GM21423 (cell line): ENCODE measurements at regions not wholly inside any gene's neighbourhood (a gene's known extent, or its start where the extent isn't known, plus 50 kb on each side); places are given as distances from the start of the nearest gene placed in this dataset.

Source experiments
- ATAC-seq: cut with Tn5 transposase; IDR thresholded peaks from one replicate; pipeline ENCODE4 v1.9.1; 2021; ENCODE audit warnings: mild to moderate bottlenecking, moderate library complexity; ENCODE audit not compliant: unreplicated experiment

DNA sequence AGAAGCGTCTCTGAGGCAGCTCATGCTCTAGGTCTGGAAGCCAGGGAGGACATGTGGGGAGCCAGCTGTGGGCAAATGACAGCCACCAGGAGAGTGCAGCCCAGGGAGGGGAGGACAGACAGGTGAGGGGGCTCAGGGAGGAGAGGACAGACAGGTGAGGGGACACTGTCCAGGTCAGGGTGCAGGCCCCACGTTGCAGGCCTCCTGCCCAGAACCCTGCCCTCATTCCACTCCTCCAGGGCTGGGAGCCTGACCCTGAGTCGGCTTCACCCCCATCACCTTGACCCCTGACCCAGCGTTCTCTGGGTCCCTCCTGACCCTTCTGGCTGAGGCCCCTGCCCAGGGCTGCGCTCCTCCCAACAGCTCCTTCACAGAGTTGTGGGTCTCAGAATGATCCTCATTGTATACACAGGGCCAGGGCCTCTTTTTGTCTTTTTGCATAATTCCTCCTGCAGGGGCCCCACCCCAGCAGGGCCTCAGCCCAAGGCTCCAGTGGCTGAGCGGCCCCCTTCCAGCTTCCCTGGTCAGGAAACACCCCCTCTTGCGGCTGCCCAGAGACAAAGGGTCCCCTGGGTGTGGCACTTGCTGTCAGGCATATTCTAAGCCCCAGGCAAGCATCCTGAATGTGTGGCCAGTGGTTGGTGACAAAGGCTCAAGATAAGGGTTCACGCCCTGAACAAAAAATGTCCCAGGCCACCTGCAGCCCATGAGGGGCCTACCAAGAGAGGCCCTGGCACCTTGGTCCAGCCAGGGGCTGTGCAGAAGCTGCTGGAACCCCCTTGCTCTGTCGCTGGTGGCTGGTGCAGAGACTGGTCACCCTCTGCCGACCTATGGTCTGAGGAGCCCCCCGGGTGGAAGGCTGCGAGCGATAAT lies 853.0 kb downstream of the BRD1 start:
- no peak for ATAC-seq

DNA sequence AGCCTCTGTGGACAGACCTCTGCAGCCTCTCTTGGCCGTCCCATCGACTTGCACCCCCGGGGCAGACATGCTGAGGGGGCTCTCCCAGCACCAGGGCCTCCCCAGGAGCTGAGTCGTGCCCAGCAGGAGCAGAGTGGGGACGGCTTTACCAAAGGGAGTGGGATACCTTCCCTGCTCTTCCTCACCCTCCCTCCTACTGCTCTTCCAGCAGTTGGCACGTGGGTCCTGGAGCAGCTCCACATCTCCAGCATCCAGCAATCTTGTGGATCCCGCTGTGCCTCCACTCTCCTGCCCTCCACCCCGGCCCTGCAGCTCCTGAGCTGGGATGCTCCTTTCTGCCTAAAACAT lies 854.0 kb downstream of the BRD1 start:
- ATAC-seq = no peak

GRCh38 chr22:48972979-48973693 lies 854.5 kb downstream of the BRD1 start:
- no peak for ATAC-seq

- no peak for ATAC-seq
Measured at GRCh38 chr22:48968201-48968959, 859.3 kb downstream of the BRD1 start.

- ATAC-seq = no peak
Measured at GRCh38 chr22:48963405-48963804, 864.3 kb downstream of the BRD1 start.

DNA sequence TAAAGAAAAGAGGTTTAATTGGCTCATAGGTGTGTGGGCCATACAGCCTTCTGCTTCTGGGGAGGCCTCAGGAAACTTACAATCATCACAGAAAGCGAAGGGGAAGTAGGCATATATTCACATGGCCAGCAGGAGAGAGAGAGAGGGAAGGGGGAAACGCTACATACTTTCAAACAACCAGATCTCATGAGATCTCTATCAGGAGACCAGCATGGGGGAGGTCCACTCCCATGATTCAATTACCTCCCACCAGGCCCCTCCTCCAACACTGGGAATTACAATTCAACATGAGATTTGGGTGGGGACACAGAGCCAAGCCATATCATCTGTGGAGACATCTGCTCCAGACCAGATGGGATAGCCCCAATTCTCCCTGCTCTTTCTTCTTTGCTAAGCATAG lies 866.0 kb downstream of the BRD1 start:
- ATAC-seq = no peak

DNA sequence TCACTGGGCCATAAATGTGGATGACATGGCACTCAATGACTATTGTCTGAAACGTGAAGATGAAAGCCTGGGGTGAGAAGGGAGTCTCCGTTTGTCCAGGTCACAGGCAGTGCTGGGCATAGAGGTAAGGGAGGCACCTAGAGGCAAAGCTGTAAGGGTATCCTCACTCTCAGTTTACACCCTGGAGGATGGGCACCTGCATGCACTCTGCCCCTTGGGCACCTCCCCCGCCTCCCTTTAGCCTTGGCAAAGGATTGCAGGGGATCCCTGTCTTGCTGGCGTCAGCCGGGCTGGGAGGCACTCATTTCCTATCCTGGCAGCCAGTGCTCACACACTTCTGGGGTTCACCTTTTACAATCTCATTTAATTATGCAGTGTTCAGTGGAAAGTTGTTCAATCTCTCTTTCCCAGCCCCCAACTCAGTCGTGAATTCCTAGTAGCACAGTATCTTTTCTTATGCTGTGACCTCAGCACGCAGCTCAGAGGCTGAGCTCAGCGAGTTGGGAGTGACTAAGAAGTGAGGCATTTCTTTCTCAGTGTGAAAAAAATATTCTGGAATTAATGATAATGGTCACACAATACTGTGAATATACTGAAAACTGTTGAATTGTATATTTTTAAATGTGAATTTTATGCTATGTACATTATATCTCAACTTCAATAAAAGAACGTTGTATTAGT lies 866.6 kb downstream of the BRD1 start:
- no peak for ATAC-seq

DNA sequence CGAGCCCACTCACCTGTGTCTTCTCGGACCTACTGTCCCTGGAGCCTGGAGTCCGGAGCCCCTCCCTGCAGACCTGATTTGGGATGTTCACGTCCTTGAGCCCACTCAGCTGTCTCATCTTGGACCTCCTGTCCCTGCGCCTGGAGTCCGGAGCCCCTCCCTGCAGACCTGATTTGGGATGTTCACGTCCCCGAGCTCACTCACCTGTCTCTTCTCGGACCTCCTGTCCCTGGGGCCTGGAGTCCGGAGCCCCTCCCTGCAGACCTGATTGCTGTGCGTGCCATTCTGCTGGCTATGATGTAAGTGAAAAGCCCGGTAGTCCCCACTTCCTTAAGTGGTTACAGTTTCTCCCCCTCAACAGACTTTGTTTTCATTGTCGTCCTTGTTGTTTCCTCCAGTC lies 867.1 kb downstream of the BRD1 start:
- ATAC-seq = no peak

GRCh38 chr22:48959496-48959895 lies 868.2 kb downstream of the BRD1 start:
- ATAC-seq = no peak

DNA sequence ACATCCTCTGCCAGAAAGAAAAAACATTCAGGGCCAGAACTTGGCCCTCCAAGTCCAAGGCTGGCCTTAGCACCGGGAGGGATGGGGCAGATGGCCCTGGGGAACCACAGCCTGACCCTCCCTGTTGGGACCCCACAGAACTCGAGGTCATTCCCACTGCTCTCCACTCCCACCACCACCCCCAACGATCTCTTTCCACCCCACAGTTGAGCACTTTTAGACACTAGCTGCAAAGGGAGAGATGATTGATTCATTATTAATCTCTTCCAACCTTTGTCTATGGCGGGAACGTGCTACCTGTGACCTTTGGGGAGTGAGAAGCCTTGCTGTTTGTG lies 869.7 kb downstream of the BRD1 start:
- no peak for ATAC-seq

GRCh38 chr22:48957311-48957986 lies 870.2 kb downstream of the BRD1 start:
- ATAC-seq = no peak

- no peak for ATAC-seq
Measured at GRCh38 chr22:48955351-48956311, 872.0 kb downstream of the BRD1 start.

DNA sequence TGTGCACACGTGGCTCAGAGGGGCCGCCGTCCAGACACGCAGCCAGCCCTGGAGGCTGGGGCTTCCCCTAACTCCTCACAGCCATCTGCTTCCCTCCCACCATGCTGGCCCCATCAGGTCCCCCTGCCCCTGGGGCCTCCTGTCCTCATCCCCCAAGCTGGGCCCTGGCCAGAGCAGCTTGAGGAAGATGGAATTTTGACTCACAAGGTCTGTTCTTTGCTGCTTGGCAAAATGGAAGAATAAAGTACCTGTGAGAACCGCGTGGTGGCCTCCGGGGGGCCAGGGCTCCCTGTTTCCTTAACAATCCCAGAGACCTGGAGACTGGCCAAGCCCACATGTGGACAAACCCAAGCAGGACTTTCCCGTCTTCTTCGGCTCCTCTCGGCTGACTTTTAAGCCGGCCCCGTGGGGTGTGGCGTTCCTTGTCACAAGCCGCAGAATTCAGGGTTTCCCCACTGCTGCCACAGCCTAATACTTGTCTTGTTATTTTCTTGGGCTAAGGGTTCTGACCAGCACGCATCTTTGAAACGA lies 872.8 kb downstream of the BRD1 start:
- ATAC-seq = no peak

GRCh38 chr22:48953830-48954229 lies 873.8 kb downstream of the BRD1 start:
- no peak for ATAC-seq

GRCh38 chr22:48953103-48953720 lies 874.5 kb downstream of the BRD1 start:
- ATAC-seq = no peak

GRCh38 chr22:48952256-48953102 lies 875.2 kb downstream of the BRD1 start:
- no peak for ATAC-seq

- no peak for ATAC-seq
Measured at GRCh38 chr22:48951836-48952235, 875.8 kb downstream of the BRD1 start.
